ENCODE measurements at regions not wholly inside any gene's neighbourhood (a gene's known extent, or its start where the extent isn't known, plus 50 kb on each side); places are given as distances from the start of the nearest gene placed in this dataset.

GRCh38 chr7:108722561-108722960 lies 152.9 kb downstream of the DNAJB9 start:
- H3K9me3 ChIP-seq (ENCODE audit: control insufficient read depth, insufficient read depth, low read depth, low read length): no peaks in the 10 kb centered on the region
- H3K4me1 ChIP-seq (ENCODE audit: control insufficient read depth, insufficient read depth, low read length): no peaks in the 10 kb centered on the region
- ChIA-PET CTCF (interaction anchor here (0.6 kb wide), 1 partner anchor 55 kb away, joined by 3 read pairs; no protein-coding TSS in a partner anchor), POLR2A (no interaction called here)
- TF ChIP-seq ZBTB7A (tag by site-specific recombination; IDR thresholded peaks at IDR 0.05; ENCODE audit: low read depth): no peak
- TF ChIP-seq ZNF239 (tag by site-specific recombination; IDR thresholded peaks at IDR 0.05): no peak
- TF ChIP-seq ZNF658 (tag by site-specific recombination; IDR thresholded peaks at IDR 0.05): no peak
- no peak for TF ChIP-seq ZNF513 (tag by site-specific recombination; IDR thresholded peaks at IDR 0.05)
- TF ChIP-seq ZNF10 (tag by site-specific recombination; IDR thresholded peaks at IDR 0.05): no peak
- no peak for TF ChIP-seq ZNF366 (tag by site-specific recombination; conservative IDR thresholded peaks at IDR 0.05)
- TF ChIP-seq ZNF701 (tag by site-specific recombination; IDR thresholded peaks at IDR 0.05): no peak
- TF ChIP-seq ZNF558 (tag by site-specific recombination; IDR thresholded peaks at IDR 0.05): no peak
- TF ChIP-seq AEBP2 (tag by site-specific recombination; IDR thresholded peaks at IDR 0.05; ENCODE audit: borderline replicate concordance): no peak
- TF ChIP-seq ZNF791 (tag by site-specific recombination; IDR thresholded peaks at IDR 0.05): no peak
- TF ChIP-seq ZNF350 (tag by site-specific recombination; IDR thresholded peaks at IDR 0.05): no peak
- no peak for TF ChIP-seq KLF8 (tag by site-specific recombination; IDR thresholded peaks at IDR 0.05)
- no peak for TF ChIP-seq ZFP3 (tag by site-specific recombination; IDR thresholded peaks at IDR 0.05; ENCODE audit: low read depth)
- no peak for TF ChIP-seq ZNF23 (tag by site-specific recombination; IDR thresholded peaks at IDR 0.05; ENCODE audit: borderline replicate concordance)
- no peak for TF ChIP-seq SCRT1 (tag by site-specific recombination; IDR thresholded peaks at IDR 0.05; ENCODE audit: borderline replicate concordance)
- no peak for TF ChIP-seq ZFP69B (tag by site-specific recombination; IDR thresholded peaks at IDR 0.05)
- no peak for TF ChIP-seq ZNF560 (tag by site-specific recombination; IDR thresholded peaks at IDR 0.05; ENCODE audit: borderline replicate concordance)
- no peak overlapping the region for H3K4me3 ChIP-seq (ENCODE audit: low read depth, low read length)
- no peak overlapping the region for H3K27ac ChIP-seq (ENCODE audit: extremely low read depth, low read depth, low read length)
- no peaks in the 10 kb centered on the region for H3K36me3 ChIP-seq (ENCODE audit: control insufficient read depth in 2 of 2, insufficient read depth in 1 of 2, low read length in 2 of 2)

GRCh38 chr7:108723381-108723814 lies 153.7 kb downstream of the DNAJB9 start:
- ChIA-PET CTCF (interaction anchor here (0.6 kb wide), 1 partner anchor 578 kb away, joined by 3 read pairs; no protein-coding TSS in a partner anchor), POLR2A (no interaction called here)
- TF ChIP-seq ZNF621 (tag by site-specific recombination; IDR thresholded peaks at IDR 0.05) (no peak), ZNF747 (tag by site-specific recombination; IDR thresholded peaks at IDR 0.05) (no peak), ZNF677 (tag by site-specific recombination; IDR thresholded peaks at IDR 0.05) (no peak), EGR2 (tag by site-specific recombination; IDR thresholded peaks at IDR 0.05; ENCODE audit: low read depth) (no peak), ZNF148 (tag by site-specific recombination; IDR thresholded peaks at IDR 0.05; ENCODE audit: borderline replicate concordance) (no peak), ZNF645 (tag by site-specific recombination; IDR thresholded peaks at IDR 0.05) (no peak), ZNF274 (IDR thresholded peaks at IDR 0.05; ENCODE audit: low read length) (no peak), ZNF274 (tag by site-specific recombination; IDR thresholded peaks at IDR 0.05; ENCODE audit: borderline replicate concordance) (no peak), KLF10 (tag by site-specific recombination; IDR thresholded peaks at IDR 0.05) (no peak), SP7 (tag by site-specific recombination; IDR thresholded peaks at IDR 0.05) (no peak), ZNF266 (tag by site-specific recombination; IDR thresholded peaks at IDR 0.05; ENCODE audit: low read depth) (no peak)
- no peak overlapping the region for H3K27ac ChIP-seq (ENCODE audit: extremely low read depth, low read depth, low read length)
- H3K4me3 ChIP-seq (ENCODE audit: low read depth, low read length): no peak overlapping the region
- H3K9me3 ChIP-seq (ENCODE audit: control insufficient read depth, insufficient read depth, low read depth, low read length): no peaks in the 10 kb centered on the region
- no peaks in the 10 kb centered on the region for H3K36me3 ChIP-seq (ENCODE audit: control insufficient read depth in 2 of 2, insufficient read depth in 1 of 2, low read length in 2 of 2)
- no peaks in the 10 kb centered on the region for H3K4me1 ChIP-seq (ENCODE audit: control insufficient read depth, insufficient read depth, low read length)
